IPS DF 4.7 (cell line): ENCODE measurements at regions not wholly inside any gene's neighbourhood (a gene's known extent, or its start where the extent isn't known, plus 50 kb on each side); places are given as distances from the start of the nearest gene placed in this dataset.
"Not testable (repeated sequence)": the region's sequence is repeated elsewhere in the genome, so short reads cannot be mapped to it uniquely, and the experiment has no call there.

Experiments used
- DNase-seq: peaks from one replicate; pipeline ENCODE4 v3.0.0-alpha.2; 2013; ENCODE audit warnings: low spot score; ENCODE audit errors: extremely low read depth

DNA sequence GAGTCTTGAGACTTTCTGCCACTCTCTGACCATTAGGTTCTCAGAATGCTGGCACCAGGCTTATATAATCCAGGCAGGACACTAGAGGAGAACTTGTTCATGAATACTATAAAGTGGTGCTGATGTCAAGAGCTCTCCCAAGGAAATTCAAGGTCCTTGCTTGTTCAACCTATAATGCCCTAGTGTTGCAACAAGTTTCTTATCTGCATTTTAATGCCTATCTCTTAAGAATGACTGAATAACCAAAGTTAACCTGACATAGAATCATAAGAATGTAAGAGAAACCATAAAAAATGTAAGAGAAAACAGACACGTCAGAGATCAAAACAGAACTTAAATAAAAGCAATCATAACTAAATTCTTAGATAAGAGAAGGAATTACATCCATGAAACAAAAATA is 640.8 kb upstream of the SGCD start:
- DNase-seq, result no peak

DNA sequence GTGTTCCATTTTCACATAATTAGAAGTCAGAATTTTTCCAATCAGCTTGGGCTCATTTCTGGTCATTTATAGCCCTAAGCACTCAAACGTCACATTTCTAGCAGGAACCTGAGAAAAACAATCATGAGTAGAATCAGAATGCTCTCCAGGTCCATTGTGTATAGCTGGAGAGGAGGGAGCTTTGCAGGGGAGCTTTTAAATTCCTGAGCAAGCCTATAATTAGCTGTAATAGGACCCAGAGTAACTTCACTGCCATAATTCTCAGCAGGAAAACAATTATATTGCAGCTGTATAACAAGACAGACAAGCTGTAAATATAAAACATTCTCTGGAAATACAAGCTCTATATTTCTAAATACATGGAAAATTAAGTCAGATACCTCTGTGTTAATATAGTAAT is 637.6 kb upstream of the SGCD start:
- DNase-seq, result no peak

- no peak for DNase-seq
These were observed 630.6 kb upstream of the SGCD start for GRCh38 chr5:155696362-155696761.

GRCh38 chr5:155697236-155697635 is 629.7 kb upstream of the SGCD start:
- no peak for DNase-seq

DNA sequence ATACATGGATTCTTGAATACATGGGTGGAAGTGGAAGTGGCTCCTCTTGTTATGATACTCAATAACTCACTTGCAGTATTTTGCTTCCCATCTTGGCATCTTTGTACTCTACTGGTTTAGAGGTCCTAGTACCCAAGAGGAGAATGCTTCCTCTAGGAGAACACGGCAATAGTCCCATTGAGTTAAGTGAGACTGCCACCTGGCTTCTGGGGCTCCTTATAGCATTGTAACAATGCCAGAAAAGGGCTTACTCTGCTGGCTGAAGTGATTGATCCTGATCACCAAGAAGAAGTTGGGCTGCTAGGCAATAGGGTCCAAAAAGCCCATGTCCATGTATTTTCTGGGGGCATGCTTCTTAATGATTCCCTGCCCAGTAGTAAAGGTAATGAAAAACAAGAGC is 627.6 kb upstream of the SGCD start:
- DNase-seq, result peak; percentile 1

GRCh38 chr5:155700333-155700732 is 626.6 kb upstream of the SGCD start:
- DNase-seq, result peak; percentile 7

GRCh38 chr5:155711882-155712281 is 615.1 kb upstream of the SGCD start:
- no peak for DNase-seq

GRCh38 chr5:155714435-155714834 is 612.5 kb upstream of the SGCD start:
- DNase-seq, result not testable (repeated sequence)

- no peak for DNase-seq
These were observed 600.7 kb upstream of the SGCD start for GRCh38 chr5:155726267-155726666.

- no peak for DNase-seq
These were observed 599.3 kb upstream of the SGCD start for GRCh38 chr5:155727512-155728145.

DNA sequence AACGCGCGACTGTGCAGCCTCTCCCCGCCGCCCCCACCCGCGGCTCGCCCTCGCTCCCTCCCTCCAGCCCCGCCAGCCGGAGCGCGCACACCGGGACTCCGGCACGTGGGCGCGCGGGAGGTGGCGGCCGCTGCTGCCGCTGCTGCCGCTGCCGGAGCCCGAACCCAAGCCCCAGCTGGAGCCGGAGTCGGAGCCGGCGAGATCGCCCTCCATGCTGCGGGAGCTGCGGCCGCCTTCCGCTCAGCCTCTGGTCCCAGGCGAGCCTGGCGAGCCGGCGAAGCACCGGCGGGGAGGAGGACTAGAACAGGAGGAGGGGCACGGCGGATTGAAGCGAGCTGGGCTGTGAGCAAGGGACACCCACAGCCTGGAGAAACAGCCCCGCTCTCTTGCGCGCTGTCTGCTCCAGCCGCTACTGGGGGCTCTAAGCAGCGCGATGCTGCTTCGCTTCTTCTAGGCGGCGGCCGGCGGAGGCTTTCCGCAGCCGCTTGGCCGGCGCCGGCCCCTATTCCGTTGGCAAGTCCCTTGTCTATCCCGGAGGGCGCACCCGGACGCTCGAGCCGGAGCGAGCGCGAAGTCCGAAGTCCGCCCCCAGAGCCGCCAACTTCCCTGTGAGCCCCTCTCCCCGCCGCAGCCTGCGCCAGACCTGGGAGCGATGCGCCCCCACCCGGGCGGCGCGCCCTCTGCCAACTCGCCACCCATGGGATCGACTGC is 598.7 kb upstream of the SGCD start:
- DNase-seq, result no peak

- DNase-seq, result no peak
These were observed 597.9 kb upstream of the SGCD start for GRCh38 chr5:155728857-155729683.

DNA sequence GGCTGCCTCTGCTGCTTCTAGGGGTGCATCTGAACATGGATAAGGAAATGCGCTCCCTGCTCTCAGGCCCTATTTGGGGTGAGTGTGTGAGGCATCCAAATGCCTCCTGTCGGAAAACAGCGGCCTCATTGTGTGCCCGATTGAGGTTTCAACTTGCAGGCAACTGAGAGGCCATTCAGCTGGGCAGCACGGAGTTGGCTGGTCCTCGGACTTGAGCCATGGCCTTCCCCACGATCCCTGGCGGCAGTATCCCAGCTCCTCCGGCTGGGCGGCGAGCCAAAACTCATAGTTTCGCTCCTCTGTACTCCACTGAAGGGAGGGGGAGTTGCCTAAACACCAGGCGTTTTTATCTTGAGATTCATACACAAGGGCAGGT is 597.3 kb upstream of the SGCD start:
- no peak for DNase-seq

GRCh38 chr5:155732587-155733376 is 594.2 kb upstream of the SGCD start:
- DNase-seq, result no peak

- DNase-seq, result no peak
These were observed 593.0 kb upstream of the SGCD start for GRCh38 chr5:155733935-155734334.

DNA sequence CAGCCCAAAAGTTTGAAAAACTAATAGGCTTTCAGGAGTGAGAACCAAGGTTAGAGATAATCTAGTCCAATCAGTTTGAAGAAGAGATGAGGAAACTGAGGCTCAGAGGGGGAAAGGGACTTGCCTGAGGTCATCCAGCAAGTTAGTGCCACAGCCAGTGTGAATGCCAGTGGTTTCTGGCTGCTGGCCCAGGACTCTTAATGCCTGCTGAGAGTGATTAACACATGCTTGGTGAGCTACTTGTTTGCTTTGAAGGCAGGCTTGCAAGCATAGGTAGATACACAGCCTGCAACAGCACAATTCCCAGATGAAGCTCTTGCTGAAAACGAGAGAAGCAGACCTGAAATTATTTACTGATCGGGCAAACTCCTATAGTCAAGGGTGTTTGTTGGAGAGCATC is 591.6 kb upstream of the SGCD start:
- DNase-seq, result no peak

GRCh38 chr5:155738616-155739015 is 588.3 kb upstream of the SGCD start:
- no peak for DNase-seq

- DNase-seq, result no peak
These were observed 580.5 kb upstream of the SGCD start for GRCh38 chr5:155746367-155747038.

GRCh38 chr5:155750101-155750500 is 576.9 kb upstream of the SGCD start:
- no peak for DNase-seq

DNA sequence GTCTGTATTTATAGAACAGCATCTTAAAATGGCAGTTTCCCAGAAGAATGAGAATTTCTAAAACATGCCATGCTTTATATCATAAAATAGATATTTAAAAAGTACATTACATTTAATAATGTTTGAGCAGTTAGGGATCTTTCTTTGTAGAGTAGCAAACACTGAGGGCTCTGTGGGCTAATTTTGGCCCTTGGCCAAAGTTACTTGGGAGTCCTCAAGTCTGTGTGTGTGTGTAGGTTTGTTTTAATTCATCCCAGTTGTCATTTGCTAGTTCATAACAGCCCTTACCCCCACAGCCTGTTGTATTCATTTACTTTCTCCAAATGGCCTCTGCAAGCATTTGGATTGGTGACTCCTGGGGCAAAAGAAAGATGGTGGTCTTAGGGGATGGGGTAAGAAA is 576.4 kb upstream of the SGCD start:
- DNase-seq, result no peak

- no peak for DNase-seq
These were observed 572.9 kb upstream of the SGCD start for GRCh38 chr5:155753943-155754581.
